Muscle layer of duodenum (tissue), 2 donors: ENCODE measurements at regions not wholly inside any gene's neighbourhood (a gene's known extent, or its start where the extent isn't known, plus 50 kb on each side); places are given as distances from the start of the nearest gene placed in this dataset.

Experiments used
- H3K27ac ChIP-seq: one replicate; pipeline ENCODE4 v1.7.0; 2013; ENCODE audit warnings: mild to moderate bottlenecking, low read length
- H3K27me3 ChIP-seq: one replicate; pipeline ENCODE4 v1.7.0; 2013; ENCODE audit warnings: low read depth, mild to moderate bottlenecking, control low read depth, low read length
- H3K36me3 ChIP-seq, 2 donors: one replicate each; pipeline ENCODE4 v1.7.0; 2013; ENCODE audit warnings: low read length in 2 of 2, control low read depth in 1 of 2, mild to moderate bottlenecking in 1 of 2; ENCODE audit not compliant: insufficient read depth in 2 of 2, control insufficient read depth in 1 of 2
- H3K4me1 ChIP-seq, 2 donors: one replicate each; pipeline ENCODE4 v1.7.0; 2013; ENCODE audit warnings: low read length in 2 of 2, mild to moderate bottlenecking in 2 of 2, control low read depth in 1 of 2, moderate library complexity in 1 of 2; ENCODE audit not compliant: insufficient read depth in 2 of 2, control insufficient read depth in 1 of 2
- H3K4me3 ChIP-seq, 2 donors: one replicate each; pipeline ENCODE4 v1.7.0; 2013; ENCODE audit warnings: low read length in 2 of 2, low read depth in 1 of 2, mild to moderate bottlenecking in 1 of 2
- H3K9me3 ChIP-seq, 2 donors: one replicate each; pipeline ENCODE4 v1.7.0; 2013; ENCODE audit warnings: low read length in 2 of 2, control low read depth in 1 of 2, mild to moderate bottlenecking in 1 of 2; ENCODE audit not compliant: control insufficient read depth in 1 of 2
- donor health status: healthy.

DNA sequence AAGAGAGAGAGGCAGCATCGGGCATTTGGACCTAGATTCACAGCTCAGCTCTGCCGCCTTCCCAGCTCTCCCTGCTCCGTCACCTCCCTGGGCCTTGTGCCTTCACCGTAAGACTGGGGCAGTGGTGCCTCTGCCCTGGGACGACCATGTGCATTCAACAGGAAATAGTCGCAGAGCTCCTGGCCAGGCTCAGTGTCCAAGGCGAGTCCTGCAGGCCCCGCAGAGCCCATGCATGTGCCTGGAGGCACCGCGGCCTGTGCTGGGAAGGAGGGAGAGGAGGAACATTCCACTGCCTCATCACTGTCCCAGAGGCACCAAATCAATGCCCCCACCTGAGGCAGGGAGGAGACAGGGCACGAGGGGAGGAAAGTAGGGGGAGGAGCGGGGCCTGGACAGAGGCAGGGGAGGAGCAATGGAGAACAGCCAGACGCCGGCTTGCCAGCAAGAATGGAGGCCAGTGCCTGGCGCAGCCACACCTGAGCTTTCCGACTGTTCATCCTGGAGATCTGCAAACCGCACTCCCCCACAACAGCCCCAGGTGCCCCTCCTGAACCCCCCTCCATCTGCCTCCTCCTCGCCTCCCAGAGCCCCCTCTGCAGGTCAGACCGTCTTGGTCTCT is 74.4 kb upstream of the PRR5 start:
- H3K36me3 ChIP-seq: no peaks in the 10 kb centered on the region
- no peaks in the 10 kb centered on the region for H3K4me1 ChIP-seq
- H3K9me3 ChIP-seq: no peaks in the 10 kb centered on the region
- H3K4me3 ChIP-seq: no peak overlapping the region
- no peak overlapping the region for H3K27ac ChIP-seq
- no peaks in the 10 kb centered on the region for H3K27me3 ChIP-seq

GRCh38 chr22:44625981-44626687 is 75.9 kb upstream of the PRR5 start:
- Histone ChIP-seq H3K27me3 (no peaks in the 10 kb centered on the region), H3K9me3 (no peaks in the 10 kb centered on the region), H3K36me3 (no peaks in the 10 kb centered on the region), H3K4me1 (no peaks in the 10 kb centered on the region), H3K27ac (no peak overlapping the region), H3K4me3 (no peak overlapping the region)

GRCh38 chr22:44625421-44625760 is 76.6 kb upstream of the PRR5 start:
- no peak overlapping the region for H3K27ac ChIP-seq
- no peaks in the 10 kb centered on the region for H3K27me3 ChIP-seq
- no peaks in the 10 kb centered on the region for H3K9me3 ChIP-seq
- H3K4me1 ChIP-seq: peaks cover 0 to 2% of the 10 kb centered on the region in 2 donors
- H3K4me3 ChIP-seq: no peak overlapping the region
- H3K36me3 ChIP-seq: no peaks in the 10 kb centered on the region

- H3K36me3 ChIP-seq: no peaks in the 10 kb centered on the region
- no peaks in the 10 kb centered on the region for H3K9me3 ChIP-seq
- H3K4me3 ChIP-seq: no peak overlapping the region
- H3K27ac ChIP-seq: no peak overlapping the region
- H3K27me3 ChIP-seq: no peaks in the 10 kb centered on the region
- H3K4me1 ChIP-seq: peaks cover 0 to 5% of the 10 kb centered on the region in 2 donors
Measured at GRCh38 chr22:44624689-44625420, 77.1 kb upstream of the PRR5 start.

DNA sequence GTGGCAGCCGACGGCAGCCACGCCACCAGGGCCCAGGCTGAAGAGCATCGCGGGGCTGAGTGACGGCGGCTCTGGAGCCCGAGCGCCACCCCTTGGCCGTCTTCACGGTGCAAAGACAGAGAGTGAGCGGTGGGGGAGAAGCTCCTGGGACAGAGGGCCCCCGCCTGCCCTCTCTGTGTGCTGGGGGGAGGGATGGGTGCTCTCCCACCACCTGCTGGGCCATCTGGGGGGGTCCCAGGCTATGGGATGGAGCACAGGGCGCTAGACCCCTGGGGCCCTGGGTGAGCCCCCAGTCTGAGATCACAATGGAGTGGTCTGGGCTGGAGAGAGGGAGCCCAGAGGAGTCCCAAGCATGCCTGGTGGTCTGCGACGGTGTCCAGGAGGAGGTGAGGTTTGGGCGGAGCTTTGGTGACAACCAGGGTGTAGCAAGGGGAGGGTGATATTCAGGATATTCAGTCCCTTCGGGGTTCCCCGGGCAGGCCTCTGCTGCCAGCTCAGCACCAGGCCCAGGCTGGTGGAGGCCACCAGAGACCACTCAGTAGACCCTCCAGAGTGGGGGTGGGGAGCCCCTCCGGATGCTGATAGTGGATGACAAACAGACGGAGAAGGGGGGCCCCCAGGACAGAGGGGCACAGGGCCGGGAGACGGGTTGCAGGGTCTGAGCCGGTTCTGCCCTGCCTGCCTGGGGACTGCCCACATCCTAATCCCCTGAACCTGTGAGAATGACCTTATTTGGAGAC is 78.1 kb upstream of the PRR5 start:
- peaks cover 0 to 5% of the 10 kb centered on the region in 2 donors for H3K4me1 ChIP-seq
- no peaks in the 10 kb centered on the region for H3K27me3 ChIP-seq
- no peak overlapping the region for H3K4me3 ChIP-seq
- no peak overlapping the region for H3K27ac ChIP-seq
- no peaks in the 10 kb centered on the region for H3K9me3 ChIP-seq
- no peaks in the 10 kb centered on the region for H3K36me3 ChIP-seq

GRCh38 chr22:44622679-44623078 is 79.3 kb upstream of the PRR5 start:
- Histone ChIP-seq H3K27ac (no peak overlapping the region), H3K27me3 (peaks cover 2% of the 10 kb centered on the region), H3K36me3 (no peaks in the 10 kb centered on the region)

GRCh38 chr22:44622147-44622427 is 79.9 kb upstream of the PRR5 start:
- Histone ChIP-seq H3K27ac (no peak overlapping the region), H3K27me3 (peaks cover 6% of the 10 kb centered on the region), H3K9me3 (no peaks in the 10 kb centered on the region), H3K36me3 (no peaks in the 10 kb centered on the region), H3K4me1 (peaks cover 0 to 5% of the 10 kb centered on the region in 2 donors), H3K4me3 (no peak overlapping the region)

More at GRCh38 chr22:44622679-44623078, 79.3 kb upstream of the PRR5 start:
- no peaks in the 10 kb centered on the region for H3K9me3 ChIP-seq
- H3K4me3 ChIP-seq: no peak overlapping the region
- peaks cover 0 to 5% of the 10 kb centered on the region in 2 donors for H3K4me1 ChIP-seq

DNA sequence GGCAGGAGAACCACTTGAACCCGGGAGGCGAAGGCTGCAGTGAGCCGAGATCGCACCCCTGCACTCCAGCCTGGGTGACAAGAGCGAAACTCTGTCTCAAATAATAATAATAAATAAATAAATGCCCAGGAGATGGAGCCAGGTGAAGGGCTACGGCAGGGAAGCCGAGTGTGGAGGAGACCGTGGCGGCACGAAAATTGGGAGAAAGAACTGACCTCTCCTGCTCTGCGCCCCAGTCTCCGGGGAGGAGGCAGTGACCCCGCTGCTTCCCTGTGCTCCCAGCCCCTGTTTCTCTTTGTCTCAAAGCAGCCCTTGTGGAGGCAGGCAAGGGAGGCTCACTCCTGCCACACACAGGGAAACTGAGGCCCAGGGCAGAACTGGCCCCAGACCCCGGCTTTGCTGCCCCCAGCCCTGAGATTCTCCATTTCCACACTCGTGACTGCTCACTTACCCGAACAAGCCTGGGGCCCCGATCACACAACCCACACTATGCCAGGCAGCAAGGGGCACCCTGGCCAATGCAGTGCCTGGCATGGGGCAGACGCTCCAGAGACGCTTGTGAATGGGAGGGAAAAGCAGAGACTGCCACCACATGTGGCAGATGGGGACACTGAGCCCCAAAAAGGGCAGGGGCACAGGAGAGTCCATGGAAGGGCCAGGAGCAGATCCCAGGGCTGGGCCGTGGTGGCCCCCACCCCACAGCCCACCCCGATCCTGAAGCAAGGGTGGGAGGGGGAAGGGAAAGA is 80.4 kb upstream of the PRR5 start:
- no peaks in the 10 kb centered on the region for H3K9me3 ChIP-seq
- H3K27ac ChIP-seq: no peak overlapping the region
- no peaks in the 10 kb centered on the region for H3K36me3 ChIP-seq
- H3K4me1 ChIP-seq: peaks cover 0 to 5% of the 10 kb centered on the region in 2 donors
- peaks cover 6% of the 10 kb centered on the region for H3K27me3 ChIP-seq
- H3K4me3 ChIP-seq: no peak overlapping the region

GRCh38 chr22:44620841-44621257 is 81.2 kb upstream of the PRR5 start:
- peaks cover 6% of the 10 kb centered on the region for H3K27me3 ChIP-seq
- peaks cover 0 to 5% of the 10 kb centered on the region in 2 donors for H3K4me1 ChIP-seq
- H3K36me3 ChIP-seq: no peaks in the 10 kb centered on the region
- no peak overlapping the region for H3K27ac ChIP-seq
- no peaks in the 10 kb centered on the region for H3K9me3 ChIP-seq
- no peak overlapping the region for H3K4me3 ChIP-seq

- H3K4me1 ChIP-seq: peaks cover 0 to 5% of the 10 kb centered on the region in 2 donors
- no peaks in the 10 kb centered on the region for H3K36me3 ChIP-seq
- H3K27me3 ChIP-seq: peaks cover 6% of the 10 kb centered on the region
- H3K9me3 ChIP-seq: peaks cover 0 to under 1% of the 10 kb centered on the region in 2 donors
- H3K27ac ChIP-seq: no peak overlapping the region
- H3K4me3 ChIP-seq: no peak overlapping the region
Measured at GRCh38 chr22:44620129-44620840, 81.7 kb upstream of the PRR5 start.
